A549 (cell line): ENCODE measurements at regions not wholly inside any gene's neighbourhood (a gene's known extent, or its start where the extent isn't known, plus 50 kb on each side); places are given as distances from the start of the nearest gene placed in this dataset.

Experiments
- ATAC-seq, 2 experiments: fragments of 200-7000 bp in 1 of 2; fragments of >200 bp in 1 of 2; cut with Nextera tagmentation in 1 of 2; cut with Tn5 transposase in 1 of 2; 3 replicates each; pipeline versions ENCODE4 v1.8.0 to v1.9.1; 2018 to 2020; ENCODE audit warnings: mild to moderate bottlenecking in 1 of 2, moderate library complexity in 1 of 2
- CTCF ChIA-PET: fragments of 300-600 bp; sonication (Branson Sonifier 250); formaldehyde crosslinking; extraction: SDS; loops from one replicate; lab custom pipeline; 2021; ENCODE audit warnings: antibody characterized with exemption, inconsistent platforms; lab: Yijun Ruan, JAX
- POLR2A ChIA-PET: fragments of 350-600 bp; formaldehyde crosslinking; extraction: SDS; loops from one replicate; lab custom pipeline; 2021; ENCODE audit warnings: antibody characterized with exemption, inconsistent platforms; lab: Yijun Ruan, JAX
- DNase-seq, 2 experiments: peaks; one replicate each; pipeline versions ENCODE4 v3.0.0 to v3.0.0-alpha.2; 2011 to 2016; ENCODE audit warnings: low read depth in 1 of 2, low spot score in 1 of 2
- FAIRE-seq: peaks from 2 replicates; lab custom pipeline; 2011; peaks lifted over from hg19 to GRCh38; lab: Jason Lieb, UNC
- H3K27ac ChIP-seq, 2 experiments: fragments of >200 bp; sonication (Bioruptor Twin); formaldehyde crosslinking; 3 replicates each; pipeline ENCODE4 v1.5.1; 2016 to 2017
- H3K4me1 ChIP-seq: fragments of >200 bp; sonication (Bioruptor Twin); formaldehyde crosslinking; 3 replicates; pipeline ENCODE4 v1.6.1; 2016
- H3K4me2 ChIP-seq: fragments of >200 bp; sonication (Bioruptor Twin); formaldehyde crosslinking; 3 replicates; pipeline ENCODE4 v1.6.1; 2016
- H3K4me3 ChIP-seq: fragments of >200 bp; sonication (Bioruptor Twin); formaldehyde crosslinking; 3 replicates; pipeline ENCODE4 v1.5.1; 2016
- H3K9me3 ChIP-seq: fragments of >200 bp; sonication (Bioruptor Twin); formaldehyde crosslinking; 3 replicates; pipeline ENCODE4 v1.6.1; 2016
- BHLHE40 ChIP-seq: IDR thresholded peaks from 2 replicates; pipeline ENCODE4 v1.6.1; 2012; ENCODE audit warnings: low read depth, low read length, inconsistent platforms
- CBX8 ChIP-seq: fragments of 200-600 bp; sonication (generic); IDR thresholded peaks from 2 replicates; pipeline ENCODE4 v1.6.1; 2016
- ESRRA ChIP-seq: fragments of 150-350 bp; IDR thresholded peaks from 2 replicates; pipeline ENCODE4 v1.6.1; 2014; ENCODE audit warnings: mild to moderate bottlenecking, low read length, borderline replicate concordance
- FOSB ChIP-seq: fragments of 250-450 bp; sonication (Bioruptor Pico); IDR thresholded peaks from 2 replicates; pipeline ENCODE4 v1.5.0; 2020; ENCODE audit warnings: mild to moderate bottlenecking, moderate library complexity
- FOXS1 ChIP-seq: fragments of 250-450 bp; sonication (Bioruptor Pico); IDR thresholded peaks from 2 replicates; pipeline ENCODE4 v1.5.0; 2020; ENCODE audit warnings: mild to moderate bottlenecking, moderate library complexity
- HEYL ChIP-seq: fragments of 250-450 bp; sonication (Bioruptor Pico); IDR thresholded peaks from 2 replicates; pipeline ENCODE4 v1.8.0; 2021; ENCODE audit warnings: mild to moderate bottlenecking, moderate library complexity
- HOXB13 ChIP-seq: fragments of 250-450 bp; sonication (Bioruptor Pico); IDR thresholded peaks from 2 replicates; pipeline ENCODE4 v1.5.0; 2020; ENCODE audit warnings: low read depth, mild to moderate bottlenecking, moderate library complexity
- JUN ChIP-seq, 2 experiments: fragments of >200 bp; sonication (Bioruptor Twin); formaldehyde crosslinking; IDR thresholded peaks; 2 replicates in 1 of 2; 3 replicates in 1 of 2; pipeline ENCODE4 v1.6.1; 2016 to 2017
- JUNB ChIP-seq: fragments of >200 bp; sonication (Bioruptor Twin); formaldehyde crosslinking; IDR thresholded peaks from 2 replicates; pipeline ENCODE4 v1.6.1; 2016
- NPAS2 ChIP-seq: fragments of 250-450 bp; sonication (Bioruptor Pico); IDR thresholded peaks from 2 replicates; pipeline ENCODE4 v1.8.0; 2022; ENCODE audit warnings: mild to moderate bottlenecking, moderate library complexity, borderline replicate concordance
- PHF8 ChIP-seq: fragments of 200-600 bp; sonication (generic); IDR thresholded peaks from 2 replicates; pipeline ENCODE4 v1.6.1; 2016; ENCODE audit warnings: low read depth, mild to moderate bottlenecking, antibody characterized with exemption, moderate library complexity, borderline replicate concordance
- POLR2A ChIP-seq: IDR thresholded peaks from 2 replicates; pipeline ENCODE4 v1.6.1; 2012; ENCODE audit warnings: mild to moderate bottlenecking, low read length
- RAD21 ChIP-seq, 2 experiments: fragments of >200 bp in 1 of 2; sonication (Bioruptor Twin) in 1 of 2; formaldehyde crosslinking in 1 of 2; IDR thresholded peaks in 1 of 2; conservative IDR thresholded peaks in 1 of 2; 2 replicates in 1 of 2; 3 replicates in 1 of 2; pipeline ENCODE4 v1.6.1; 2012 to 2018; ENCODE audit warnings: inconsistent platforms in 1 of 2
- RFX5 ChIP-seq: fragments of 450-650 bp; IDR thresholded peaks from 2 replicates; pipeline ENCODE4 v1.7.1; 2014; ENCODE audit warnings: antibody characterized with exemption, mild to moderate bottlenecking, moderate library complexity
- RNF2 ChIP-seq: fragments of 200-600 bp; sonication (generic); IDR thresholded peaks from 2 replicates; pipeline ENCODE4 v1.6.1; 2016; ENCODE audit warnings: low read depth, mild to moderate bottlenecking, antibody characterized with exemption, moderate library complexity, borderline replicate concordance
- SREBF2 ChIP-seq: fragments of 450-650 bp; IDR thresholded peaks from 2 replicates; pipeline ENCODE4 v1.6.1; 2014; ENCODE audit warnings: mild to moderate bottlenecking, moderate library complexity
- WGBS: methylation state at CpG from one replicate; pipeline ENCODE4 v1.1.6; 2017; ENCODE audit errors: missing lambda C conversion rate; 5-methylcytosine and 5-hydroxymethylcytosine counted together
- TF ChIP-seq, protein P1 (sequence below): fragments of 450-650 bp; IDR thresholded peaks from 2 replicates; pipeline ENCODE4 v1.6.1; 2014; ENCODE audit warnings: antibody characterized with exemption
- TF ChIP-seq, protein P2 (sequence below): fragments of >200 bp; sonication (Bioruptor Twin); formaldehyde crosslinking; IDR thresholded peaks from 3 replicates; pipeline ENCODE4 v1.6.1; 2016
- TF ChIP-seq, protein P3 (sequence below): fragments of 200-600 bp; sonication (generic); IDR thresholded peaks from 2 replicates; pipeline ENCODE4 v1.6.1; 2016; ENCODE audit warnings: antibody characterized with exemption, mild to moderate bottlenecking, moderate library complexity
- TF ChIP-seq, protein P4 (sequence below): IDR thresholded peaks from 2 replicates; pipeline ENCODE4 v1.6.1; 2012; ENCODE audit warnings: low read depth, borderline replicate concordance

DNA sequence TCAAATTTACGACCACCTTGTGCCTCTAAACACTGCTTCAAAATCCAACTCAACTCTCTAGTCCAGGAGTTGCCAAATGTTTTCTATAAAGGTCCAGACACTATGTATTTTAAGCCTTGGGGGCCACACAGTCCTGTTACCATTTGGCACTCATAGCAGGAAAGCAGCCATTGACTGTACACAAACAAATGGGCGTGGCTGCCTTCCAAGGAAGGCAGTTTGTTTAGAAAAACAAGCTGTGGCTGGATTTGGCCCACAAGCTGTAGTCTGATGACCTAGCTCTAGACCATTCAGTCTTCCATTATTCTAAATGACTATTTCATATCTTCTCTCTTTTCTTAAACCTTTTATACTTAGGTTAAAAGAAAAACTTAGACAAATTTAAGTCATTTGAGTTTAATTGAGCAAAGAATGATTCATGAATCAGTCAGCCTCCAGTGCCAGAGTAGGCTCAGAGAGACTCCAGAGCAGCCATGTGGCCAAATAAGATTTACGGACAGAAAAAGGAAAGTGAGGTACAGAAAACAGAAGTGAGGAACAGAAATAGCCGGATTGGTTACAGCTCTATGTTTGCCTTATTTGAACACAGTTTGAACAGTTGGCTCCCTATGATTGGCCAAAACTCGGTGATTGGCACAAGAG is 825.8 kb upstream of the LCORL start:
- DNase-seq (no peak), ATAC-seq (no peak), FAIRE-seq (no peak)
- POLR2A ChIA-PET, result no interaction called here
- no peak overlapping the region for H3K27ac ChIP-seq
- H3K9me3 ChIP-seq, result no peaks in the 10 kb centered on the region
- CTCF ChIA-PET, result no interaction called here
- H3K4me1 ChIP-seq, result no peaks in the 10 kb centered on the region
- TF ChIP-seq RFX5, result no peak
- TF ChIP-seq HEYL (CRISPR knock-in tag), result no peak
- no peak for TF ChIP-seq ESRRA
- TF ChIP-seq, protein P1, sequence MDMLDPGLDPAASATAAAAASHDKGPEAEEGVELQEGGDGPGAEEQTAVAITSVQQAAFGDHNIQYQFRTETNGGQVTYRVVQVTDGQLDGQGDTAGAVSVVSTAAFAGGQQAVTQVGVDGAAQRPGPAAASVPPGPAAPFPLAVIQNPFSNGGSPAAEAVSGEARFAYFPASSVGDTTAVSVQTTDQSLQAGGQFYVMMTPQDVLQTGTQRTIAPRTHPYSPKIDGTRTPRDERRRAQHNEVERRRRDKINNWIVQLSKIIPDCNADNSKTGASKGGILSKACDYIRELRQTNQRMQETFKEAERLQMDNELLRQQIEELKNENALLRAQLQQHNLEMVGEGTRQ, result no peak
- no peak for TF ChIP-seq RNF2
- no peak for TF ChIP-seq POLR2A
- TF ChIP-seq JUN (IDR thresholded peaks at IDR 0.05), result no peak
- H3K4me3 ChIP-seq, result no peak overlapping the region
- no peak overlapping the region for H3K4me2 ChIP-seq
- 10% methylated on average over 5 of the region's 5 CpGs for WGBS

DNA sequence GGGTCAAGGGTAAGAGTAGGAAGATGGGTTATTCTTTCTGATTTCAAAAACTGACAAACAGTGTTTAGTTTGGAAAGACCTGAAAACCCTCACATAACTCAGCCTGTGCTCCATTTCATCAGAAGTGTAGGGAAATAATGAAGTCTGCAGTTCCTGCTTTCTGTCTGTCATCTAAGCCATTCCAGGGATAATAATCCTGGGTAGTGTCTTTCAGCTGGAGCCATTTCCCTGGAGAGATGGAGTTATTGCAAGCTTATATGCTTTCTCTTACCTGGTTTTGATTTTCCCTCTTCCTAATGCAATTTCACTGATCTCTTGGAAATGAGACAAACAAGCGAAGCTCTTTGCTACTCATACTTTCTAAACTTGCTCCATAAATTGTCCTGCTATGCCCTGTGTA is 824.8 kb upstream of the LCORL start:
- DNase-seq, result no peak
- Histone ChIP-seq H3K4me2 (no peak overlapping the region), H3K9me3 (no peaks in the 10 kb centered on the region), H3K4me1 (no peaks in the 10 kb centered on the region), H3K4me3 (no peak overlapping the region), H3K27ac (no peak overlapping the region)
- no peak for ATAC-seq
- TF ChIP-seq FOXS1 (CRISPR knock-in tag), result no peak
- TF ChIP-seq FOSB (CRISPR knock-in tag), result no peak
- TF ChIP-seq BHLHE40, result no peak
- no peak for TF ChIP-seq JUNB
- TF ChIP-seq RAD21 (conservative IDR thresholded peaks at IDR 0.05 in 1 of 2, IDR thresholded peaks at IDR 0.05 in 1 of 2), result no peak
- no peak for TF ChIP-seq POLR2A
- no peak for TF ChIP-seq CBX8
- no peak for TF ChIP-seq SREBF2
- no peak for TF ChIP-seq RFX5
- TF ChIP-seq NPAS2 (CRISPR knock-in tag), result no peak
- TF ChIP-seq, protein P2, sequence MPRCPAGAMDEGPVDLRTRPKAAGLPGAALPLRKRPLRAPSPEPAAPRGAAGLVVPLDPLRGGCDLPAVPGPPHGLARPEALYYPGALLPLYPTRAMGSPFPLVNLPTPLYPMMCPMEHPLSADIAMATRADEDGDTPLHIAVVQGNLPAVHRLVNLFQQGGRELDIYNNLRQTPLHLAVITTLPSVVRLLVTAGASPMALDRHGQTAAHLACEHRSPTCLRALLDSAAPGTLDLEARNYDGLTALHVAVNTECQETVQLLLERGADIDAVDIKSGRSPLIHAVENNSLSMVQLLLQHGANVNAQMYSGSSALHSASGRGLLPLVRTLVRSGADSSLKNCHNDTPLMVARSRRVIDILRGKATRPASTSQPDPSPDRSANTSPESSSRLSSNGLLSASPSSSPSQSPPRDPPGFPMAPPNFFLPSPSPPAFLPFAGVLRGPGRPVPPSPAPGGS, result no peak
- CTCF ChIA-PET, result no interaction called here
- POLR2A ChIA-PET, result no interaction called here
- WGBS, result 0% methylated on average over 1 of the region's 1 CpG
- no peak for FAIRE-seq

DNA sequence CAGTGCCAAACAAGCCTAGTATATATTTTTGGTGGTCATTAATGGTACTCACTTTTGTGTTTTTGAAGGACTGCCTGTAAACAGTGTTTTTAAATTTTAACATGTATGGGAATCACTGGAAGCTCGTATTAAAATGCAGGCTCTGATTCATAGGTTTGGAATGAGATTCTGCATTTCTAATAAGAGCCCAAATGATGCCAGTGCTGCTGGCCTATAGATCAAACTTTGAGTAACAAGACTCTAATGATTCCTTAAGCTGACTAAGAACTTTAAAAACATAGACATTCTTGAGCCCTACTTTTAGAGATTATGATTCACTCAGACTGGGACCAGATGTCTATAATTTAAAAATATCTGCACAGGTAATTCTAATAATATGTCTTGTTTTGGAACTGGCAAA is 823.2 kb upstream of the LCORL start:
- Histone ChIP-seq H3K4me3 (no peak overlapping the region), H3K27ac (no peak overlapping the region), H3K9me3 (no peaks in the 10 kb centered on the region), H3K4me1 (no peaks in the 10 kb centered on the region)
- WGBS, result 12% methylated on average over 1 of the region's 1 CpG
- POLR2A ChIA-PET, result no interaction called here
- TF ChIP-seq, protein P3, sequence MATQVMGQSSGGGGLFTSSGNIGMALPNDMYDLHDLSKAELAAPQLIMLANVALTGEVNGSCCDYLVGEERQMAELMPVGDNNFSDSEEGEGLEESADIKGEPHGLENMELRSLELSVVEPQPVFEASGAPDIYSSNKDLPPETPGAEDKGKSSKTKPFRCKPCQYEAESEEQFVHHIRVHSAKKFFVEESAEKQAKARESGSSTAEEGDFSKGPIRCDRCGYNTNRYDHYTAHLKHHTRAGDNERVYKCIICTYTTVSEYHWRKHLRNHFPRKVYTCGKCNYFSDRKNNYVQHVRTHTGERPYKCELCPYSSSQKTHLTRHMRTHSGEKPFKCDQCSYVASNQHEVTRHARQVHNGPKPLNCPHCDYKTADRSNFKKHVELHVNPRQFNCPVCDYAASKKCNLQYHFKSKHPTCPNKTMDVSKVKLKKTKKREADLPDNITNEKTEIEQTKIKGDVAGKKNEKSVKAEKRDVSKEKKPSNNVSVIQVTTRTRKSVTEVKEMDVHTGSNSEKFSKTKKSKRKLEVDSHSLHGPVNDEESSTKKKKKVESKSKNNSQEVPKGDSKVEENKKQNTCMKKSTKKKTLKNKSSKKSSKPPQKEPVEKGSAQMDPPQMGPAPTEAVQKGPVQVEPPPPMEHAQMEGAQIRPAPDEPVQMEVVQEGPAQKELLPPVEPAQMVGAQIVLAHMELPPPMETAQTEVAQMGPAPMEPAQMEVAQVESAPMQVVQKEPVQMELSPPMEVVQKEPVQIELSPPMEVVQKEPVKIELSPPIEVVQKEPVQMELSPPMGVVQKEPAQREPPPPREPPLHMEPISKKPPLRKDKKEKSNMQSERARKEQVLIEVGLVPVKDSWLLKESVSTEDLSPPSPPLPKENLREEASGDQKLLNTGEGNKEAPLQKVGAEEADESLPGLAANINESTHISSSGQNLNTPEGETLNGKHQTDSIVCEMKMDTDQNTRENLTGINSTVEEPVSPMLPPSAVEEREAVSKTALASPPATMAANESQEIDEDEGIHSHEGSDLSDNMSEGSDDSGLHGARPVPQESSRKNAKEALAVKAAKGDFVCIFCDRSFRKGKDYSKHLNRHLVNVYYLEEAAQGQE, result no peak
- no peak for TF ChIP-seq HOXB13 (CRISPR knock-in tag)
- TF ChIP-seq PHF8, result no peak
- no peak for TF ChIP-seq CBX8
- TF ChIP-seq, protein P4, sequence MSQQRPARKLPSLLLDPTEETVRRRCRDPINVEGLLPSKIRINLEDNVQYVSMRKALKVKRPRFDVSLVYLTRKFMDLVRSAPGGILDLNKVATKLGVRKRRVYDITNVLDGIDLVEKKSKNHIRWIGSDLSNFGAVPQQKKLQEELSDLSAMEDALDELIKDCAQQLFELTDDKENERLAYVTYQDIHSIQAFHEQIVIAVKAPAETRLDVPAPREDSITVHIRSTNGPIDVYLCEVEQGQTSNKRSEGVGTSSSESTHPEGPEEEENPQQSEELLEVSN, result no peak
- TF ChIP-seq, all 56 proteins: peak for 0
- CTCF ChIA-PET, result no interaction called here
- ATAC-seq (no peak), DNase-seq (no peak), FAIRE-seq (no peak)
- no peak overlapping the region for H3K4me2 ChIP-seq
